Endothelial cell of umbilical vein (primary cell): ENCODE measurements at regions not wholly inside any gene's neighbourhood (a gene's known extent, or its start where the extent isn't known, plus 50 kb on each side); places are given as distances from the start of the nearest gene placed in this dataset.

Experiments used
- BruUV-seq: library from RNA; stranded (reverse); fragments of 400-500 nt; replicated peaks from 2 replicates; lab custom pipeline; 2021; lab: Mats Ljungman, UMichigan
- CTCF ChIA-PET: fragments of 300-600, 350-600 bp; sonication (Branson Sonifier 250); formaldehyde crosslinking; loops from one replicate; lab custom pipeline; 2021; ENCODE audit warnings: antibody characterized with exemption, inconsistent platforms; lab: Charles Lee
- POLR2A ChIA-PET: fragments of 300-600, 350-600 bp; sonication (Branson Sonifier 250); formaldehyde crosslinking; loops from one replicate; lab custom pipeline; 2021; ENCODE audit warnings: antibody characterized with exemption, inconsistent platforms; lab: Charles Lee
- DNase-seq: peaks from one replicate; pipeline ENCODE4 v3.0.0-alpha.2; 2011; ENCODE audit warnings: low read depth, low spot score
- FAIRE-seq: peaks from 2 replicates; lab custom pipeline; 2011; peaks lifted over from hg19 to GRCh38; lab: Jason Lieb, UNC
- H2AFZ ChIP-seq: 2 replicates; pipeline ENCODE4 v1.6.0; 2012; ENCODE audit warnings: low read depth, low read length, control low read depth, inconsistent platforms
- H3K27ac ChIP-seq: 2 replicates; pipeline ENCODE4 v1.5.1; 2011; ENCODE audit warnings: low read depth, mild to moderate bottlenecking, control low read depth, low read length, moderate library complexity; ENCODE audit not compliant: insufficient read depth
- H3K27me3 ChIP-seq, 2 experiments: 2 replicates each; pipeline versions ENCODE4 v1.6.0 to v1.6.1; 2011; ENCODE audit warnings: low read length in 2 of 2, mixed read lengths in 1 of 2; ENCODE audit not compliant: control insufficient read depth in 2 of 2, insufficient read depth in 2 of 2
- H3K36me3 ChIP-seq, 2 experiments: 2 replicates in 1 of 2; 3 replicates in 1 of 2; pipeline ENCODE4 v1.5.1; 2011; ENCODE audit warnings: low read length in 2 of 2, mild to moderate bottlenecking in 1 of 2, moderate library complexity in 1 of 2; ENCODE audit not compliant: control insufficient read depth in 2 of 2, insufficient read depth in 2 of 2; ENCODE audit errors: extremely low read depth in 1 of 2
- H3K4me1 ChIP-seq: 3 replicates; pipeline ENCODE4 v1.5.1; 2011; ENCODE audit warnings: mild to moderate bottlenecking, low read length; ENCODE audit not compliant: control insufficient read depth, insufficient read depth; ENCODE audit errors: extremely low read depth
- H3K4me2 ChIP-seq: 2 replicates; pipeline ENCODE4 v1.6.1; 2011; ENCODE audit warnings: low read length, control low read depth, mixed read lengths; ENCODE audit not compliant: insufficient read depth
- H3K4me3 ChIP-seq, 3 experiments: fragments of 200-600 bp in 1 of 3; sonication (generic), shearing (Covaris generic) in 1 of 3; replicated peaks in 1 of 3; 2 replicates each; pipeline ENCODE4 v1.5.1; 2011 to 2016; ENCODE audit warnings: control low read depth in 3 of 3, low read length in 3 of 3, mild to moderate bottlenecking in 2 of 3, inconsistent platforms in 1 of 3, low read depth in 1 of 3, moderate library complexity in 1 of 3; ENCODE audit not compliant: insufficient read depth in 1 of 3
- H3K79me2 ChIP-seq: 2 replicates; pipeline ENCODE4 v1.6.0; 2012; ENCODE audit warnings: low read length, inconsistent platforms; ENCODE audit not compliant: control insufficient read depth, insufficient read depth
- H3K9ac ChIP-seq: replicated peaks from 2 replicates; pipeline ENCODE3; 2011; ENCODE audit warnings: low read length, control low read depth; ENCODE audit not compliant: insufficient read depth; ENCODE audit errors: extremely low read depth
- H3K9me1 ChIP-seq: replicated peaks from 3 replicates; pipeline ENCODE4 v1.6.0; 2011; ENCODE audit warnings: mild to moderate bottlenecking, low read length; ENCODE audit not compliant: control insufficient read depth, insufficient read depth; ENCODE audit errors: extremely low read depth
- H3K9me3 ChIP-seq: replicated peaks from 2 replicates; pipeline ENCODE4 v1.5.1; 2012; ENCODE audit warnings: low read length, inconsistent platforms; ENCODE audit not compliant: control insufficient read depth, insufficient read depth
- H4K20me1 ChIP-seq: replicated peaks from 2 replicates; pipeline ENCODE3; 2011; ENCODE audit warnings: mild to moderate bottlenecking, low read length; ENCODE audit not compliant: control insufficient read depth, insufficient read depth; ENCODE audit errors: extremely low read depth
- CTCF ChIP-seq, 2 donors: IDR thresholded peaks; 1 replicate in 1 of 2; 2 replicates in 1 of 2; pipeline ENCODE4 v1.5.1; 2011; ENCODE audit warnings: low read length in 2 of 2, mild to moderate bottlenecking in 2 of 2, moderate library complexity in 2 of 2, control low read depth in 1 of 2, inconsistent platforms in 1 of 2, low read depth in 1 of 2; ENCODE audit not compliant: insufficient read depth in 1 of 2; ENCODE audit errors: extremely low read depth in 1 of 2
- EZH2 ChIP-seq: IDR thresholded peaks from 2 replicates; pipeline ENCODE4 v1.6.1; 2012; ENCODE audit warnings: borderline replicate concordance, low read depth, mild to moderate bottlenecking, moderate library complexity, low read length, inconsistent platforms; ENCODE audit not compliant: severe bottlenecking
- FOS ChIP-seq: IDR thresholded peaks from 2 replicates; pipeline ENCODE4 v1.6.1; 2011; ENCODE audit warnings: mild to moderate bottlenecking, low read length, moderate library complexity, borderline replicate concordance; ENCODE audit not compliant: insufficient read depth
- GATA2 ChIP-seq: IDR thresholded peaks from 2 replicates; pipeline ENCODE4 v1.7.0; 2011; ENCODE audit warnings: low read depth, mild to moderate bottlenecking, moderate library complexity, mixed read lengths, low read length; ENCODE audit not compliant: insufficient read length, insufficient read depth
- JUN ChIP-seq: IDR thresholded peaks from 2 replicates; pipeline ENCODE4 v1.6.1; 2011; ENCODE audit warnings: borderline replicate concordance, low read depth; ENCODE audit not compliant: insufficient read length, insufficient read depth
- MAX ChIP-seq: IDR thresholded peaks from 2 replicates; pipeline ENCODE4 v1.6.1; 2011; ENCODE audit not compliant: insufficient read depth, insufficient read length
- POLR2A ChIP-seq: IDR thresholded peaks from 2 replicates; pipeline ENCODE4 v1.6.1; 2012; ENCODE audit warnings: low read depth, mild to moderate bottlenecking, control low read depth, low read length
- dilution Hi-C: fragments of 300-500 bp; cut with MboI; formaldehyde crosslinking; loops from one replicate; pipeline ENCODE4 v1.15.0; 2019; ENCODE audit warnings: low sequenced_read_pairs; ENCODE audit not compliant: extremely low pct_ligation_motif_present
- intact Hi-C: fragments of 100-400 bp; cut with micrococcal nuclease; formaldehyde crosslinking; loops from one replicate; pipeline ENCODE4 v1.10.0; 2022

GRCh38 chr17:77665833-77666232 is 292.7 kb upstream of the TNRC6C start:
- Histone ChIP-seq H2AFZ (no peak overlapping the region), H3K9me3 (no peaks in the 10 kb centered on the region), H3K4me3 (no peak overlapping the region), H3K27me3 (no peaks in the 10 kb centered on the region), H3K9ac (no peak overlapping the region), H3K79me2 (no peaks in the 10 kb centered on the region), H3K4me1 (no peaks in the 10 kb centered on the region), H3K9me1 (no peaks in the 10 kb centered on the region), H3K36me3 (no peaks in the 10 kb centered on the region), H3K27ac (no peak overlapping the region), H3K4me2 (no peak overlapping the region), H4K20me1 (no peaks in the 10 kb centered on the region)
- intact Hi-C loops = no loop called here
- ChIA-PET CTCF (no interaction called here), POLR2A (no interaction called here)
- no peak for FAIRE-seq
- BruUV-seq = no TSS peak
- dilution Hi-C loops = no loop called here
- DNase-seq = no peak
- TF ChIP-seq EZH2 = no peak
- TF ChIP-seq CTCF (IDR thresholded peaks at IDR 0.05; ENCODE audit: extremely low read depth in 1 of 2, insufficient read depth in 1 of 2, low read depth in 1 of 2, low read length in 2 of 2) = no peak
- TF ChIP-seq POLR2A = no peak
- no peak for TF ChIP-seq GATA2
- no peak for TF ChIP-seq FOS
- TF ChIP-seq MAX = no peak
- TF ChIP-seq JUN = no peak
